LNCaP clone FGC (cell line): ENCODE measurements at regions not wholly inside any gene's neighbourhood (a gene's known extent, or its start where the extent isn't known, plus 50 kb on each side); places are given as distances from the start of the nearest gene placed in this dataset.

Source experiments
- DNase-seq: peaks from one replicate; pipeline ENCODE4 v3.0.0-alpha.2; 2011; ENCODE audit warnings: low read depth
- H3K4me3 ChIP-seq: 2 replicates; pipeline ENCODE4 v1.5.1; 2011; ENCODE audit warnings: mild to moderate bottlenecking, low read depth, low read length, control low read depth
- TF ChIP-seq, protein P1 (sequence below): IDR thresholded peaks from 2 replicates; pipeline ENCODE4 v1.5.1; 2012; ENCODE audit warnings: mild to moderate bottlenecking; ENCODE audit not compliant: control insufficient read depth, insufficient read depth; ENCODE audit errors: extremely low read depth

GRCh38 chr15:46151786-46152185 is 517.0 kb downstream of the SQOR start:
- TF ChIP-seq, protein P1, sequence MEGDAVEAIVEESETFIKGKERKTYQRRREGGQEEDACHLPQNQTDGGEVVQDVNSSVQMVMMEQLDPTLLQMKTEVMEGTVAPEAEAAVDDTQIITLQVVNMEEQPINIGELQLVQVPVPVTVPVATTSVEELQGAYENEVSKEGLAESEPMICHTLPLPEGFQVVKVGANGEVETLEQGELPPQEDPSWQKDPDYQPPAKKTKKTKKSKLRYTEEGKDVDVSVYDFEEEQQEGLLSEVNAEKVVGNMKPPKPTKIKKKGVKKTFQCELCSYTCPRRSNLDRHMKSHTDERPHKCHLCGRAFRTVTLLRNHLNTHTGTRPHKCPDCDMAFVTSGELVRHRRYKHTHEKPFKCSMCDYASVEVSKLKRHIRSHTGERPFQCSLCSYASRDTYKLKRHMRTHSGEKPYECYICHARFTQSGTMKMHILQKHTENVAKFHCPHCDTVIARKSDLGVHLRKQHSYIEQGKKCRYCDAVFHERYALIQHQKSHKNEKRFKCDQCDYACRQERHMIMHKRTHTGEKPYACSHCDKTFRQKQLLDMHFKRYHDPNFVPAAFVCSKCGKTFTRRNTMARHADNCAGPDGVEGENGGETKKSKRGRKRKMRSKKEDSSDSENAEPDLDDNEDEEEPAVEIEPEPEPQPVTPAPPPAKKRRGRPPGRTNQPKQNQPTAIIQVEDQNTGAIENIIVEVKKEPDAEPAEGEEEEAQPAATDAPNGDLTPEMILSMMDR, result no peak
- no peak overlapping the region for H3K4me3 ChIP-seq
- no peak for DNase-seq

- TF ChIP-seq, protein P1, result no peak
- no peak for DNase-seq
- H3K4me3 ChIP-seq, result no peak overlapping the region
Observed at GRCh38 chr15:46166750-46167149, 531.9 kb downstream of the SQOR start.

GRCh38 chr15:46170326-46170725 is 535.5 kb downstream of the SQOR start:
- TF ChIP-seq, protein P1, result no peak

DNA sequence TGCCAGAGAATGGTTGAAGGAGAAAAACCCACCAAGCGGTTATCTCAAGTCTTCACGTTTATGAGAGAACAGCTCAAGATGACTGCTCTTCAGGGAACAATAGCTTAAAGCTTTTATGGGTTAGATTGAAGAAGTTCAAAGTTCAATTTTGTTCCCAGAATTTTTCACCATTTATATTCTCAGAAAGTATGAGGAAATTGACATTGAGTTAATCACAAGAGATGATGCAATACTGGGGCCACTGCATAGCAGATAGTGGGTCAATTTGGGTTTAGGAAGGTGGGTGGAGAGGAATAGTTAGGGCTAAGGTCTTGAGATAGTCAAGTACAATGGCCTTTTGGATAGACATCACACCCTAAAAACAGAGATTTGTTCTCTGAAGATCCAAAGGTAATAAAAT is 539.3 kb downstream of the SQOR start:
- no peak for DNase-seq
- H3K4me3 ChIP-seq, result no peak overlapping the region
- TF ChIP-seq, protein P1, result no peak

More at GRCh38 chr15:46170326-46170725, 535.5 kb downstream of the SQOR start:
- no peak overlapping the region for H3K4me3 ChIP-seq
- DNase-seq, result no peak

DNA sequence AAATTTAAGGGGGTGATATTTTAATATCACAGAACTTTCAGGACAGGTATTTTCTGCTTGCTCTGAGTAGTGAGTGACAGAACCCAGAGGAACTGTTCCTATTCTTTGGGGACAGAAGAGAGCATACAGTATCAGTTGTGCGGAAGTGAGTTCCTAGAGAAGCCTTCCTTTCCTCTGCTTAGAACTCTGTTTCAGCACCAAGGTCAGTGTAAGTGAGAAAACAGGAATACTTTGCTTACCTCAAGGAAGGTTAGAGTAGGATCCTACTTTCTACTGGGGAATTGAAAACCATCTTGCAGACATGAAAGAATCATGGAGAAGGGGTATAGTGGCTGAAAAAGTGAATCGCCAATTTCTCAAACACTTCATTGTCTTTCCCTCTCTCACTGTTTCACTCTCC is 542.4 kb downstream of the SQOR start:
- DNase-seq, result no peak
- TF ChIP-seq, protein P1, result no peak

GRCh38 chr15:46178138-46178537 is 543.3 kb downstream of the SQOR start:
- TF ChIP-seq, protein P1, result no peak
- H3K4me3 ChIP-seq, result no peak overlapping the region
- no peak for DNase-seq

More for the DNA sequence above, 542.4 kb downstream of the SQOR start:
- no peak overlapping the region for H3K4me3 ChIP-seq

DNA sequence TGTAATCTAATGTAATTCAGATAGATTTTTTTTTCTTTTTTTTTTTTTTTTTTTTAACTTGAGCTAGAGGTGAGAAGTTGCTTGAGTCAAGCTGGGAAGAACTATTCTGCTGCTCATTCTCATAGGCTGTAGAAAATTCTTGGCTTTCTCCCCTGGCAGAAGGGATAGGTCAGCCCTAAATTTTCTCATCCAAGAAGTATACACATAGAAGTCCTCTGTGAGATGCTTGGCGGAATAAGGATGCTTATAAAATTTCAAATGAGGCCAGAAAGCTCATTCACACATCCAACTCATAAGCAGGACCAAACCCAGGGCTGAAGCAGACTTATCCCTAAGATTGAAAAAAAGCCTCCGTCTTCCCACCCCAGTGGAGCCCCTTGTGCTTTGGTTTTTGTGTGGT is 572.5 kb downstream of the SQOR start:
- TF ChIP-seq, protein P1, result no peak
- DNase-seq, result no peak
- H3K4me3 ChIP-seq, result no peak overlapping the region
